ENCODE measurements at regions not wholly inside any gene's neighbourhood (a gene's known extent, or its start where the extent isn't known, plus 50 kb on each side); places are given as distances from the start of the nearest gene placed in this dataset.
"Not testable (repeated sequence)": the region's sequence is repeated elsewhere in the genome, so short reads cannot be mapped to it uniquely, and the experiment has no call there.

DNA sequence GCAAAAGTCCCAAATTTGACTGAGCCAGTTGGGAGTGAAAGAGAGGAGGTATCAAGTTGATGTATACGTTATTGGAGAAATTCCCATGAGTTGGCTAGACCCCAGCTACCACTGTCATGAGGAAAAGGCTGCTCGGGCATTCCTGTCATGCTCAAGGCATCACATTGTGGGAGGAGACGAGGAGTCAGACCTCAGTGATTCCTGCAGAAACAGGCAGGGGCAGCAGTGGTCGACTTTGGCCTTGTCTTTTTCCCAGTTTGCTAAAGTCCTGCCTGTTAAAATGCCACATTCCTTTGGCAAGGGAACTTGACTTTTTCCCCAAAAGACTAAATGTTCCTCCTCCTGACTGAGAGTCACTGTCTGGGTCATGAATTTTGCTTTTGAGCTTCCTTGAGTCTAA, 295.5 kb upstream of the HS3ST5 start:
- no peaks in the 10 kb centered on the region for H3K4me1 Mint-ChIP-seq (ENCODE audit: low read depth, unreplicated experiment)
- CTCF ChIA-PET = interaction anchor here (1.4 kb wide), 1 partner anchor 11 kb away, joined by 4 read pairs; no protein-coding TSS in a partner anchor
- H3K27me3 Mint-ChIP-seq (ENCODE audit: unreplicated experiment) = no peaks in the 10 kb centered on the region
- H3K9me3 Mint-ChIP-seq (ENCODE audit: low read depth, unreplicated experiment) = no peaks in the 10 kb centered on the region
- intact Hi-C loops (cut with micrococcal nuclease; ENCODE audit: unreplicated experiment) = no loop called here
- H3K36me3 Mint-ChIP-seq (ENCODE audit: insufficient read depth, unreplicated experiment) = no peaks in the 10 kb centered on the region
- no peak for DNase-seq
- no peak overlapping the region for H3K4me3 Mint-ChIP-seq (ENCODE audit: low read depth, unreplicated experiment)
- no peak overlapping the region for H3K27ac Mint-ChIP-seq (ENCODE audit: unreplicated experiment)
- TF ChIP-seq, protein P1, sequence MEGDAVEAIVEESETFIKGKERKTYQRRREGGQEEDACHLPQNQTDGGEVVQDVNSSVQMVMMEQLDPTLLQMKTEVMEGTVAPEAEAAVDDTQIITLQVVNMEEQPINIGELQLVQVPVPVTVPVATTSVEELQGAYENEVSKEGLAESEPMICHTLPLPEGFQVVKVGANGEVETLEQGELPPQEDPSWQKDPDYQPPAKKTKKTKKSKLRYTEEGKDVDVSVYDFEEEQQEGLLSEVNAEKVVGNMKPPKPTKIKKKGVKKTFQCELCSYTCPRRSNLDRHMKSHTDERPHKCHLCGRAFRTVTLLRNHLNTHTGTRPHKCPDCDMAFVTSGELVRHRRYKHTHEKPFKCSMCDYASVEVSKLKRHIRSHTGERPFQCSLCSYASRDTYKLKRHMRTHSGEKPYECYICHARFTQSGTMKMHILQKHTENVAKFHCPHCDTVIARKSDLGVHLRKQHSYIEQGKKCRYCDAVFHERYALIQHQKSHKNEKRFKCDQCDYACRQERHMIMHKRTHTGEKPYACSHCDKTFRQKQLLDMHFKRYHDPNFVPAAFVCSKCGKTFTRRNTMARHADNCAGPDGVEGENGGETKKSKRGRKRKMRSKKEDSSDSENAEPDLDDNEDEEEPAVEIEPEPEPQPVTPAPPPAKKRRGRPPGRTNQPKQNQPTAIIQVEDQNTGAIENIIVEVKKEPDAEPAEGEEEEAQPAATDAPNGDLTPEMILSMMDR (IDR thresholded peaks at IDR 0.05; ENCODE audit: unreplicated experiment) = no peak
- BruUV-seq (replicated peaks) = no TSS peak

DNA sequence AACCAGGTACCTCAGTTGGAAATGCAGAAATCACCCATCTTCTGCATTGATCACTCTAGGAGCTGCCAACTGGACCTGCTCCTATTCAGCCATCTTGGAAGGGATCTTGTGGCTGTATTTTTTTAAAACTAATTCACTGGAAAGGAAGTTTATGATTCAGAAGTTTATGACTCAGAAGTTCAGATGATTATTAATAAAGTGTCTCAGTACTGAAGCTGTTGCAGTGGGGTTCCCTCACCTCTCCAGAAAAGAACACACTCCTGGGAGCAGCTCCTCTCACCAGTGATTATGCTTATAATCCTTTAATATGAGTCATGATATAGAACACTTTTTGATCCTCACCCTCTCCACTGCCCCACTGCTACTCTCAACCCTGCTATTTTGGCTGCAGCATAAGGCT, 291.2 kb upstream of the HS3ST5 start:
- CTCF ChIA-PET = no interaction called here
- Mint-ChIP-seq H3K9me3 (ENCODE audit: low read depth, unreplicated experiment) (no peaks in the 10 kb centered on the region), H3K27ac (ENCODE audit: unreplicated experiment) (no peak overlapping the region), H3K4me1 (ENCODE audit: low read depth, unreplicated experiment) (no peaks in the 10 kb centered on the region), H3K4me3 (ENCODE audit: low read depth, unreplicated experiment) (no peak overlapping the region), H3K36me3 (ENCODE audit: insufficient read depth, unreplicated experiment) (no peaks in the 10 kb centered on the region), H3K27me3 (ENCODE audit: unreplicated experiment) (no peaks in the 10 kb centered on the region)
- TF ChIP-seq, protein P1 (IDR thresholded peaks at IDR 0.05; ENCODE audit: unreplicated experiment) = no peak
- BruUV-seq (replicated peaks) = no TSS peak
- DNase-seq = no peak
- intact Hi-C loops (cut with micrococcal nuclease; ENCODE audit: unreplicated experiment) = no loop called here

- H3K36me3 Mint-ChIP-seq (ENCODE audit: insufficient read depth, unreplicated experiment); H3K4me3 Mint-ChIP-seq (ENCODE audit: low read depth, unreplicated experiment); BruUV-seq (replicated peaks); H3K9me3 Mint-ChIP-seq (ENCODE audit: low read depth, unreplicated experiment); CTCF ChIA-PET; H3K27me3 Mint-ChIP-seq (ENCODE audit: unreplicated experiment); intact Hi-C loops (cut with micrococcal nuclease; ENCODE audit: unreplicated experiment); H3K27ac Mint-ChIP-seq (ENCODE audit: unreplicated experiment); DNase-seq; H3K4me1 Mint-ChIP-seq (ENCODE audit: low read depth, unreplicated experiment): not testable (repeated sequence)
Observed at GRCh38 chr6:114626226-114626625, 283.4 kb upstream of the HS3ST5 start.

DNA sequence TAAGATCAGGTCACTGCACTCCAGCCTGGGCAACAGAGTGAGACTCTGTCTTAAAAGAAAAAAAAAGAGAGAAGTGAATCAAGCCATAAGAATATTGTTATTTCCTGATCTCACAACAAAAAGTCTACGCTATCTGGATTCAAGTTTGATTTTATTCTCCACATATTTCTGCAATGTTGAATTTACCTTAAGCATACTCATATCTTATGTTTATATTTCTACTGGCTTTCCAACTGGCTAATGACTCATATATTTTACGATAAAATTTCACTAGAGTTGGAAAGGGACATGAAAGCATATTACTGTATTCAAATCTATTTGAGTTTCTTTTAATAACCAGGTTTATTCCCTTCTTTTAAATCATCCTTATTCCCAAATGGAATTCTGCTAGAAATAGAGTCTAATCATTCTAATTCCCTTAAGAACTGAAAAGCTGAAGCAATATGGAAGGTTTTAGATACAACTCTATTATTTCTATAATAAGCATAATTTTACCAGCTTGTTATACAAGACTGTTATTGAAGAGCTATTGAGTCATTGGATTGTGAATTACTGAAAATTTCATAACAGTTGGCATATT, 276.9 kb upstream of the HS3ST5 start:
- BruUV-seq (replicated peaks) = no TSS peak
- Mint-ChIP-seq H3K9me3 (ENCODE audit: low read depth, unreplicated experiment) (no peaks in the 10 kb centered on the region), H3K27ac (ENCODE audit: unreplicated experiment) (no peak overlapping the region), H3K27me3 (ENCODE audit: unreplicated experiment) (no peaks in the 10 kb centered on the region), H3K4me3 (ENCODE audit: low read depth, unreplicated experiment) (no peak overlapping the region), H3K36me3 (ENCODE audit: insufficient read depth, unreplicated experiment) (no peaks in the 10 kb centered on the region), H3K4me1 (ENCODE audit: low read depth, unreplicated experiment) (no peaks in the 10 kb centered on the region)
- TF ChIP-seq, protein P1 (IDR thresholded peaks at IDR 0.05; ENCODE audit: unreplicated experiment) = no peak
- CTCF ChIA-PET = interaction anchor here (0.6 kb wide), 1 partner anchor 1569 kb away, joined by 5 read pairs; no protein-coding TSS in a partner anchor
- intact Hi-C loops (cut with micrococcal nuclease; ENCODE audit: unreplicated experiment) = no loop called here
- no peak for DNase-seq

GRCh38 chr6:114611696-114612095, 268.9 kb upstream of the HS3ST5 start:
- Mint-ChIP-seq H3K36me3 (ENCODE audit: insufficient read depth, unreplicated experiment) (no peaks in the 10 kb centered on the region), H3K9me3 (ENCODE audit: low read depth, unreplicated experiment) (no peaks in the 10 kb centered on the region), H3K4me1 (ENCODE audit: low read depth, unreplicated experiment) (peaks cover 13% of the 10 kb centered on the region), H3K4me3 (ENCODE audit: low read depth, unreplicated experiment) (no peak overlapping the region), H3K27me3 (ENCODE audit: unreplicated experiment) (no peaks in the 10 kb centered on the region), H3K27ac (ENCODE audit: unreplicated experiment) (peak overlapping the region; percentile 10)
- intact Hi-C loops (cut with micrococcal nuclease; ENCODE audit: unreplicated experiment) = no loop called here
- BruUV-seq (replicated peaks) = no TSS peak
- TF ChIP-seq, protein P1 (IDR thresholded peaks at IDR 0.05; ENCODE audit: unreplicated experiment) = no peak
- CTCF ChIA-PET = interaction anchor here (0.6 kb wide), 1 partner anchor 149 kb away, joined by 3 read pairs; no protein-coding TSS in a partner anchor
- DNase-seq = no peak

All from Calu3 (cell line).